ENCODE measurements at regions not wholly inside any gene's neighbourhood (a gene's known extent, or its start where the extent isn't known, plus 50 kb on each side); places are given as distances from the start of the nearest gene placed in this dataset.

DNA sequence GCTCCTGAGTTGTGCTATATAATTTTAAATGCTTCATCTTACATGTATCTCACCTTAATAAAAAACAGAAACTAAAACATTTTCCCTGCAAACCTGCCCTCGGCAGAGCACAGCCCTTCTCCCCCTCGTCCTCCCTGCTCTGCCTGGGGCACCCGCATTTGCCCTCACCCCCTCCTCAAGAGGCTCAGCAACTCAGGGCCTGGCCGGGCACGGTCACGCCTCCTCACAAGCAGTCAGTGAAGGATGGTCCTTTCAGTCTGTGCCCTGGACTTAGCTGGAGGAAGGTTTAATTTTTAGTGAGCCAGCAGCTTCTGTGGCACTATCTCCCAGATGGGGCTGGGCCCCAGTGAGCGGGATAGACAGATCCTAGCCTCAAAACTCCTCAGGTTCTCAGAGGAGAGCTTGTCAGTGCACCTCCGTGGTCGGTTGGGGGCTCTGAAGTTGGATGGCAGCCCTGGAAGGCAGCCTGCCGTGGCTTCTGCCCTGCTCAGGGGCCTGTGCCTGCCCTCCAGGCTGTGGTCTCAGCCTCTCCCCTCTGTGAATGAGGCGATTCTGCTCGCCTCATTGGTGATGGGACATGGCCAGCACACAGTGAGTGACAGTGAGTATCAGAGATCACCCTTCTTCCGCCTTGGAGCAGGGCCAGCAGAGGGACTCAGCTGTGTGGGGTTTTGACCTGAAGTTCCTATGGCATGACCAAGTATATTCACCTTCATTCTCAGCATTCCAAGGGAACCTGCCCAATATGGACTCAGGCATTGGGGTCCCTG is 56.3 kb upstream of the AFF3 start:
- Mint-ChIP-seq H3K27me3 (ENCODE audit: low read depth) (no peaks in the 10 kb centered on the region; the same call in 1 of the 2 replicates), H3K4me3 (no peak overlapping the region), H3K36me3 (no peaks in the 10 kb centered on the region), H3K9me3 (peaks cover 9% of the 10 kb centered on the region; the same call in 1 of the 2 replicates), H3K27ac (no peak overlapping the region), H3K4me1 (peaks cover 26% of the 10 kb centered on the region)
- DNase-seq (ENCODE audit: low spot score) (no peak), ATAC-seq (peak; percentile 26; the same call in 1 of the 2 replicates)
- no peak for TF ChIP-seq SP1 (CRISPR knock-in tag; conservative IDR thresholded peaks at IDR 0.05)
- TF ChIP-seq EMX1 (CRISPR knock-in tag; IDR thresholded peaks at IDR 0.05) = no peak
- TF ChIP-seq ZSCAN18 (CRISPR knock-in tag; IDR thresholded peaks at IDR 0.05) = no peak
- no peak for TF ChIP-seq FOXJ3 (CRISPR knock-in tag; IDR thresholded peaks at IDR 0.05; ENCODE audit: borderline replicate concordance)
- TF ChIP-seq ETV6 (CRISPR knock-in tag; IDR thresholded peaks at IDR 0.05) = no peak
- TF ChIP-seq GABPB1 (CRISPR knock-in tag; IDR thresholded peaks at IDR 0.05) = no peak
- no peak for TF ChIP-seq ERG (CRISPR knock-in tag; IDR thresholded peaks at IDR 0.05)
- TF ChIP-seq, protein P1, sequence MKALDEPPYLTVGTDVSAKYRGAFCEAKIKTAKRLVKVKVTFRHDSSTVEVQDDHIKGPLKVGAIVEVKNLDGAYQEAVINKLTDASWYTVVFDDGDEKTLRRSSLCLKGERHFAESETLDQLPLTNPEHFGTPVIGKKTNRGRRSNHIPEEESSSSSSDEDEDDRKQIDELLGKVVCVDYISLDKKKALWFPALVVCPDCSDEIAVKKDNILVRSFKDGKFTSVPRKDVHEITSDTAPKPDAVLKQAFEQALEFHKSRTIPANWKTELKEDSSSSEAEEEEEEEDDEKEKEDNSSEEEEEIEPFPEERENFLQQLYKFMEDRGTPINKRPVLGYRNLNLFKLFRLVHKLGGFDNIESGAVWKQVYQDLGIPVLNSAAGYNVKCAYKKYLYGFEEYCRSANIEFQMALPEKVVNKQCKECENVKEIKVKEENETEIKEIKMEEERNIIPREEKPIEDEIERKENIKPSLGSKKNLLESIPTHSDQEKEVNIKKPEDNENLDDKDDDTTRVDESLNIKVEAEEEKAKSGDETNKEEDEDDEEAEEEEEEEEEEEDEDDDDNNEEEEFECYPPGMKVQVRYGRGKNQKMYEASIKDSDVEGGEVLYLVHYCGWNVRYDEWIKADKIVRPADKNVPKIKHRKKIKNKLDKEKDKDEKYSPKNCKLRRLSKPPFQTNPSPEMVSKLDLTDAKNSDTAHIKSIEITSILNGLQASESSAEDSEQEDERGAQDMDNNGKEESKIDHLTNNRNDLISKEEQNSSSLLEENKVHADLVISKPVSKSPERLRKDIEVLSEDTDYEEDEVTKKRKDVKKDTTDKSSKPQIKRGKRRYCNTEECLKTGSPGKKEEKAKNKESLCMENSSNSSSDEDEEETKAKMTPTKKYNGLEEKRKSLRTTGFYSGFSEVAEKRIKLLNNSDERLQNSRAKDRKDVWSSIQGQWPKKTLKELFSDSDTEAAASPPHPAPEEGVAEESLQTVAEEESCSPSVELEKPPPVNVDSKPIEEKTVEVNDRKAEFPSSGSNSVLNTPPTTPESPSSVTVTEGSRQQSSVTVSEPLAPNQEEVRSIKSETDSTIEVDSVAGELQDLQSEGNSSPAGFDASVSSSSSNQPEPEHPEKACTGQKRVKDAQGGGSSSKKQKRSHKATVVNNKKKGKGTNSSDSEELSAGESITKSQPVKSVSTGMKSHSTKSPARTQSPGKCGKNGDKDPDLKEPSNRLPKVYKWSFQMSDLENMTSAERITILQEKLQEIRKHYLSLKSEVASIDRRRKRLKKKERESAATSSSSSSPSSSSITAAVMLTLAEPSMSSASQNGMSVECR (CRISPR knock-in tag; IDR thresholded peaks at IDR 0.05; ENCODE audit: borderline replicate concordance) = no peak
- no peak for TF ChIP-seq SMAD4 (CRISPR knock-in tag; IDR thresholded peaks at IDR 0.05)
- no peak for TF ChIP-seq ZNF263 (CRISPR knock-in tag; IDR thresholded peaks at IDR 0.05; ENCODE audit: low read depth)
- ChIA-PET POLR2A (interaction anchor here (0.6 kb wide), 1 partner anchor 37 kb away, joined by 5 read pairs; no protein-coding TSS in a partner anchor), CTCF (interaction anchor here (1.2 to 2.7 kb wide), 3 partner anchors 48 to 64 kb away, joined by 3 to 15 read pairs (median 11); no protein-coding TSS in a partner anchor)

DNA sequence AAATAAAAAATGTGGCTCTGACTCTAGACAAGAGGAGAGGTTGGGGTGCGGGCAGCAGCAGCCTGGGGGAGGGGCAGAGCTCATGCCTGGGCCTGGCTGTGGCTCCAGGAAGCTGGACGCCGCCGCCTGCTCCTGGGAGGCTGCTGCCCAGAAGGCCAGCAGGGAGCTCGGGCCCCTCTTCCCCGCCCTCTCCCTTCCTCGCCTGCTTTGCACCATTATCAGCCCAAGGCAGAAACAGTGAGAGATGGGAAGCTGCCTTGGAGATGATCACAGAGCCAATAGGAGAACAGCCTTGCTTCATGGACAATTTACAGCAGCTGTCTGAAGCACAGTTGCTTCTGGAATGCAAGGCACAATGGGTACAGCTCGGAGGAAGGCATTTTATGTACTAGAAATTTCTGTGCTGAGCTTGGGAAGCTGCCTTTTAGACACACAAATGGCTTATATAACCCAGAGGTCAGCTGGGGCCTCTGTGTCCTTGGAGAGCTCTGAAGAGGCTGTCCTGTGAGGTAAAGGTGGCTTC is 55.3 kb upstream of the AFF3 start:
- TF ChIP-seq, protein P2, sequence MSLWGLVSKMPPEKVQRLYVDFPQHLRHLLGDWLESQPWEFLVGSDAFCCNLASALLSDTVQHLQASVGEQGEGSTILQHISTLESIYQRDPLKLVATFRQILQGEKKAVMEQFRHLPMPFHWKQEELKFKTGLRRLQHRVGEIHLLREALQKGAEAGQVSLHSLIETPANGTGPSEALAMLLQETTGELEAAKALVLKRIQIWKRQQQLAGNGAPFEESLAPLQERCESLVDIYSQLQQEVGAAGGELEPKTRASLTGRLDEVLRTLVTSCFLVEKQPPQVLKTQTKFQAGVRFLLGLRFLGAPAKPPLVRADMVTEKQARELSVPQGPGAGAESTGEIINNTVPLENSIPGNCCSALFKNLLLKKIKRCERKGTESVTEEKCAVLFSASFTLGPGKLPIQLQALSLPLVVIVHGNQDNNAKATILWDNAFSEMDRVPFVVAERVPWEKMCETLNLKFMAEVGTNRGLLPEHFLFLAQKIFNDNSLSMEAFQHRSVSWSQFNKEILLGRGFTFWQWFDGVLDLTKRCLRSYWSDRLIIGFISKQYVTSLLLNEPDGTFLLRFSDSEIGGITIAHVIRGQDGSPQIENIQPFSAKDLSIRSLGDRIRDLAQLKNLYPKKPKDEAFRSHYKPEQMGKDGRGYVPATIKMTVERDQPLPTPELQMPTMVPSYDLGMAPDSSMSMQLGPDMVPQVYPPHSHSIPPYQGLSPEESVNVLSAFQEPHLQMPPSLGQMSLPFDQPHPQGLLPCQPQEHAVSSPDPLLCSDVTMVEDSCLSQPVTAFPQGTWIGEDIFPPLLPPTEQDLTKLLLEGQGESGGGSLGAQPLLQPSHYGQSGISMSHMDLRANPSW (CRISPR knock-in tag; conservative IDR thresholded peaks at IDR 0.05; ENCODE audit: low read depth) = no peak
- no peak for TF ChIP-seq FOXJ3 (CRISPR knock-in tag; IDR thresholded peaks at IDR 0.05; ENCODE audit: borderline replicate concordance)
- TF ChIP-seq ATF2 (CRISPR knock-in tag; IDR thresholded peaks at IDR 0.05; ENCODE audit: borderline replicate concordance, low read depth) = no peak
- TF ChIP-seq, protein P1 (CRISPR knock-in tag; IDR thresholded peaks at IDR 0.05; ENCODE audit: borderline replicate concordance) = no peak
- no peak for TF ChIP-seq ELF4 (CRISPR knock-in tag; IDR thresholded peaks at IDR 0.05; ENCODE audit: low read depth)
- H3K4me1 Mint-ChIP-seq = peaks cover 26% of the 10 kb centered on the region
- H3K4me3 Mint-ChIP-seq = no peak overlapping the region
- no peaks in the 10 kb centered on the region; the same call in 1 of the 2 replicates for H3K27me3 Mint-ChIP-seq (ENCODE audit: low read depth)
- no peaks in the 10 kb centered on the region for H3K36me3 Mint-ChIP-seq
- peak; percentile 85 for ATAC-seq
- CTCF ChIA-PET = interaction anchor here (0.7 to 2.7 kb wide), 6 partner anchors 16 to 155 kb away, joined by 3 to 15 read pairs (median 4); no protein-coding TSS in a partner anchor
- peak; percentile 58 for DNase-seq (ENCODE audit: low spot score)
- peaks cover 13% of the 10 kb centered on the region; the same call in 1 of the 2 replicates for H3K9me3 Mint-ChIP-seq
- H3K27ac Mint-ChIP-seq = no peak overlapping the region
- POLR2A ChIA-PET = no interaction called here

All from WTC11 (cell line).